22Rv1 (cell line): ENCODE measurements at regions not wholly inside any gene's neighbourhood (a gene's known extent, or its start where the extent isn't known, plus 50 kb on each side); places are given as distances from the start of the nearest gene placed in this dataset.
"Not testable (repeated sequence)": the region's sequence is repeated elsewhere in the genome, so short reads cannot be mapped to it uniquely, and the experiment has no call there.

Experiments
- H3K27ac ChIP-seq: fragments of 450-650 bp; 2 replicates; pipeline ENCODE4 v1.5.1; 2017
- ZFX ChIP-seq: fragments of 450-650 bp; IDR thresholded peaks from 2 replicates; pipeline ENCODE4 v1.6.1; 2017; ENCODE audit warnings: antibody characterized with exemption, borderline replicate concordance
- TF ChIP-seq, protein P1 (sequence below): fragments of 450-650 bp; IDR thresholded peaks from 2 replicates; pipeline ENCODE4 v1.5.1; 2017; ENCODE audit warnings: mild to moderate bottlenecking

DNA sequence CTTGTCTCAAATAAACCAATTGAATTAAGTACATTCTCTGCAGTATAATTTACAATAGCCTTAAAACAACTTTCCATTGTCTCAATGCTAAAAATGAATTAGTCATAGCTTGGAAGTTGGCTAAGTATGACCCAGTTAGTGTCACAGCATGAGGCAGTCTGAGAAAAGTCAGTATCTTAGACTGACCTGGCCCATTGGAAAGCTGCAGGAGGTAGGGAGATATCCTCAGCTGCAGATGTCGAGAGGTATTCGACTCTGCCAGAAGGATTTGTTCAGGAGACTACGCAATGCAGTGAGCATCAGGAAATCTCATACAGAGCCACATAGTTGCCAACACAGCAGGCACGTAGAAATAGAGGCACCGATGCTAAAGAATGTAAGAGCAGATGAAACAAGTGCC is 350.9 kb upstream of the NRSN1 start:
- no peak overlapping the region for H3K27ac ChIP-seq
- TF ChIP-seq, protein P1, sequence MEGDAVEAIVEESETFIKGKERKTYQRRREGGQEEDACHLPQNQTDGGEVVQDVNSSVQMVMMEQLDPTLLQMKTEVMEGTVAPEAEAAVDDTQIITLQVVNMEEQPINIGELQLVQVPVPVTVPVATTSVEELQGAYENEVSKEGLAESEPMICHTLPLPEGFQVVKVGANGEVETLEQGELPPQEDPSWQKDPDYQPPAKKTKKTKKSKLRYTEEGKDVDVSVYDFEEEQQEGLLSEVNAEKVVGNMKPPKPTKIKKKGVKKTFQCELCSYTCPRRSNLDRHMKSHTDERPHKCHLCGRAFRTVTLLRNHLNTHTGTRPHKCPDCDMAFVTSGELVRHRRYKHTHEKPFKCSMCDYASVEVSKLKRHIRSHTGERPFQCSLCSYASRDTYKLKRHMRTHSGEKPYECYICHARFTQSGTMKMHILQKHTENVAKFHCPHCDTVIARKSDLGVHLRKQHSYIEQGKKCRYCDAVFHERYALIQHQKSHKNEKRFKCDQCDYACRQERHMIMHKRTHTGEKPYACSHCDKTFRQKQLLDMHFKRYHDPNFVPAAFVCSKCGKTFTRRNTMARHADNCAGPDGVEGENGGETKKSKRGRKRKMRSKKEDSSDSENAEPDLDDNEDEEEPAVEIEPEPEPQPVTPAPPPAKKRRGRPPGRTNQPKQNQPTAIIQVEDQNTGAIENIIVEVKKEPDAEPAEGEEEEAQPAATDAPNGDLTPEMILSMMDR = no peak
- TF ChIP-seq ZFX = no peak

DNA sequence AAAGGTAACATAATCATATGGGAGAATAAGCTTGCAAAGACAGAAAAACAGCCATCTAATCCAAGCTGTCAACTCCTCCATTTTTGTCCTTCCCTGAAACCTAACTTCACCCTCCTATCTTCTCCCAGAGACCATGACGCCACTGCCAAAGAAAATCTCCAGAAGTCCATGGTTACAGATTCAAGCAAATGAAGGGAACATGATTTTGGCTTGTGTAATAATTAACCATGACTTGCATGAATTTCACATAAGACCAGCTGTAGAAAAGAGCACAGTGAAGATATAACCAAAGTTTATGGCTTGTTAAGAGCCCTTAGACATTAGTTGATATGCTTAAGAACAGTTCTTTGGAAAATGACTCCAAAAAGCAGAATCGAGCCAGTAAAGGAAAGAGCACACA is 342.1 kb upstream of the NRSN1 start:
- TF ChIP-seq ZFX = no peak
- TF ChIP-seq, protein P1 = no peak
- H3K27ac ChIP-seq = no peak overlapping the region

DNA sequence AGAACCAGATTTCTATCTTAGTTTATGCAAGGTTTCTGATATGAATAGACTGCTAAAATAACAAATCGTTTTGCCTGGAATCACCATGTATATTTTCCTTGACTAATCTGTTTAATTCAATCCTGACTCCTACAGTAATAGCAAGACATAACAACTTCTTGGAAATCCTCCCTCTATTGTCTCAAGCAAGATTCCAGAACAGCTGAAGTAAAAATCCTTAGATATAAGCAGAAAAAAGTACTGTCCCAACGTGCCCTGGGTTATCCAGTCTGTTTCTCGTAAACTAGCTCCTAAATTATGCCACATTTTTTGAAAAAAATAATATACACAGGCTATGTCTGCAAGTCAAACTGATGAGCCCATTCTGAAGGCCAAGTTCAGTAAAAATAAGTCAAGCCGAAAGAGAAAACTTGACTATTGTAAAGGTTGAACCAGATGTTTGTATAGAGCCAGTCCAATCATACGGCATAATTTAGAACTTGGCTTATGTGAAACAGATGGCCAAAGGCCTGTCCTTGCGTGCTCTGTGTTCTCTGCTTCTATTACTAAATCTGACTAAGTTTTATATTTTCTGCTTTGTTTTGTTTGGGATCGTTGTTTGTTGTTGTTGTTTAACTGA is 341.6 kb upstream of the NRSN1 start:
- TF ChIP-seq, protein P1 = no peak
- no peak for TF ChIP-seq ZFX
- no peak overlapping the region for H3K27ac ChIP-seq

DNA sequence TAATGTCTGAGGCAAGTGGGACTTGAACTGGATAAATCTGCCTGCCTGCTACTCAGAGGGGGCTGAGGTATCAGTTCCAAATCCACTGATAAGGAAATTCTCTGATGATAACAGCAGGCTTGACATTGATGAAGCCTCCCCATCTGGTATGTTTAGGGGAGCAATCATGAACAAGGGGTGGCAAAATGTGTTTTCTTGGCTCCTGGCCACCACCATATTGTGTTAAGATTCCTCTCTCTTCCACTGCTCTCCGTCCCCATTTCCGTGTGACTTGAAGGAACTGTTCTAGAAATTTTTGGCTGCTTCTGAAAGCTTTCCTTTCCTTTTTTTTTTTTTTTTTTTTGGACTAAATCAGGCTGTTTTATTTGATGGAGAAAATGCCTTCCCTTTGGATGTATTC is 335.3 kb upstream of the NRSN1 start:
- H3K27ac ChIP-seq = no peak overlapping the region
- TF ChIP-seq, protein P1 = no peak
- no peak for TF ChIP-seq ZFX

DNA sequence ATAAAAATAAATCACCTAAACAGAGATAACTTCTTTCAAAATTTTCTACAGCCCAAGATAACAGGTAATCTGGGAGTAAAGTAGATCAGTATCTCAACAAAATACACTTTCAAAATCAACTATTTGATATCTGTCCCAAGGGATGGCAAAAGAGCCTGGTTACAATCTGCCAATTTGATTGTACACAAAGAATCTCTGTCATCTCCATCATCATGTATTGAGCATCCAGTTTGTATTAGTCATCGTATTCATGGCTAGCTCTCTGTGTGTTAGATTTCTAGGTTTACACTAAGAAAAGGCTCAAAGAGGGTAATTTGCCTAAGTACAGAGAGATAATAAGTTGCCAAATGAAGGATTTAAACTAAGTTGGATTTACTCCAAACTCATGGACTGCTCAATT is 329.0 kb upstream of the NRSN1 start:
- no peak overlapping the region for H3K27ac ChIP-seq
- TF ChIP-seq, protein P1 = no peak
- TF ChIP-seq ZFX = no peak

DNA sequence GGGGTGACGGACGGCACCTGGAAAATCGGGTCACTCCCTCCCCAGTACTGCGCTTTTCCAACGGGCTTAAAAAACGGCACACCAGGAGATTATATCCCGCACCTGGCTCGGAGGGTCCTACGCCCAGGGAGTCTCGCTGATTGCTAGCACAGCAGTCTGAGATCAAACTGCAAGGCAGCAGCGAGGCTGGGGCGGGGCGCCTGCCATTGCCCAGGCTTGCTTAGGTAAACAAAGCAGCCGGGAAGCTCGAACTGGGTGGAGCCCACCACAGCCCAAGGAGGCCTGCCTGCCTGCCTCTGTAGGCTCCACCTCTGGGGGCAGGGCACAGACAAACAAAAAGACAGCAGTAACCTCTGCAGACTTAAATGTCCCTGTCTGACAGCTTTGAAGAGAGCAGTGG is 321.7 kb upstream of the NRSN1 start:
- not testable (repeated sequence) for H3K27ac ChIP-seq

DNA sequence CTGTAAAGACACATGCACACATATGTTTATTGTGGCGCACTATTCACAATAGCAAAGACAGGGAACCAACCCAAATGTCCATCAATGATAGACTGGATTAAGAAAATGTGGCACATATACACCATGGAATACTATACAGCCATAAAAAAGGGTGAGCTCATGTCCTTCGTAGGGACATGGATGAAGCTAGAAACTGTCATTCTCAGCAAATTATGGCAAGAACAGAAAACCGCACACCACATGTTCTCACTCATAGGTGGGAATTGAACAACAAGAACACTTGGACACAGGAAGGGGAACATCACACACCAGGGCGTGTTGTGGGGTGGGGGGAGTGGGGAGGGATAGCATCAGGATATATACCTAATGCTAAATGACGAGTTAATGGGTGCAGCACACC is 304.9 kb upstream of the NRSN1 start:
- not testable (repeated sequence) for H3K27ac ChIP-seq

DNA sequence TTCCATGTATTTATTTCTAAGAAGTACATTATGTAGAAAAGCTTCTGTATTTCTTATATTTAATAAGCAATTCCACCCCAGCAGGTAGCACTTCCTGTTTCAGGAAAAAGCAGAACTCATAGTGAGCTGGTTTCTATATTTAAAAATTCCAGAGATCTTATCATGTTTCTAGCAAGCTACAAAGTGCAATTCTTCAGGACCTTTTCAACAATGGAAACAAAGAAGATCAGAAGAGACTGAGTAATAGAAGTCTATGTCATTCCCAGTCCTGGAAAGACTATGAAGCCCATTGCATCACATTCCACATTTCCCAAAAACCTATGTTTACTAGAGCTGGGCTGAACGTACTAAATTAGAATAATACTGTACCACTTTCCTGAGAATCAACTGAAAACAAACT is 302.6 kb upstream of the NRSN1 start:
- no peak overlapping the region for H3K27ac ChIP-seq
- TF ChIP-seq, protein P1 = no peak
- TF ChIP-seq ZFX = no peak
